Adrenal gland (tissue), 9 donors: ENCODE measurements at regions not wholly inside any gene's neighbourhood (a gene's known extent, or its start where the extent isn't known, plus 50 kb on each side); places are given as distances from the start of the nearest gene placed in this dataset.
"Not testable (repeated sequence)": the region's sequence is repeated elsewhere in the genome, so short reads cannot be mapped to it uniquely, and the experiment has no call there.

Experiments used
- DNase-seq, 7 donors: peaks; one replicate each; pipeline ENCODE4 v3.0.0-alpha.2; 2019 to 2020
- H3K27ac ChIP-seq, 5 donors: fragments of 200-600 bp; sonication (generic) in 4 of 5; 1 replicate in 3 of 5; 2 replicates in 2 of 5; pipeline versions ENCODE4 v1.5.1 to v1.8.0; 2016 to 2020; ENCODE audit warnings: mild to moderate bottlenecking in 1 of 5
- H3K27me3 ChIP-seq: fragments of 200-600 bp; 2 replicates; pipeline ENCODE4 v1.8.0; 2021
- H3K36me3 ChIP-seq, 2 donors: fragments of 200-600 bp; replicated peaks in 1 of 2; 1 replicate in 1 of 2; 2 replicates in 1 of 2; pipeline versions ENCODE4 v1.5.1 to v1.8.0; 2018 to 2022
- H3K4me1 ChIP-seq, 2 donors: fragments of 200-600 bp; replicated peaks in 1 of 2; 1 replicate in 1 of 2; 2 replicates in 1 of 2; pipeline versions ENCODE4 v1.5.1 to v1.8.0; 2018 to 2021
- H3K4me3 ChIP-seq, 4 donors: fragments of 200-600 bp; sonication (generic) in 3 of 4; one replicate each; pipeline ENCODE4 v1.5.1; 2016 to 2018
- H3K9me3 ChIP-seq, 3 donors: fragments of 200-600 bp; sonication (generic) in 1 of 3; replicated peaks in 1 of 3; 1 replicate in 2 of 3; 2 replicates in 1 of 3; pipeline versions ENCODE4 v1.5.1 to v1.8.0; 2016 to 2021
- POLR2A ChIP-seq, 2 donors: fragments of 450-650 bp; IDR thresholded peaks; one replicate each; pipeline ENCODE4 v1.6.1; 2017; ENCODE audit warnings: antibody characterized with exemption in 2 of 2, mild to moderate bottlenecking in 2 of 2, moderate library complexity in 1 of 2
- WGBS, 4 donors: extraction: QIAGEN DNeasy Blood & Tissue Kit in 2 of 4; methylation state at CpG; one replicate each; pipeline versions ENCODE4 v1.1.5 to v1.1.7; 2013 to 2017; 5-methylcytosine and 5-hydroxymethylcytosine counted together
- intact Hi-C, 2 donors: fragments of 100-400 bp; cut with DNase I; formaldehyde crosslinking; loops; one replicate each; pipeline versions ENCODE4 v1.14.1 to v1.15.0; 2022 to 2023
- TF ChIP-seq, protein P1 (sequence below), 6 experiments: fragments of 450-650 bp in 4 of 6; fragments of 200-600 bp in 2 of 6; sonication (generic) in 1 of 6; IDR thresholded peaks; 1 replicate in 5 of 6; 2 replicates in 1 of 6; pipeline versions ENCODE4 v1.5.1 to v1.8.0; 2016 to 2021; ENCODE audit warnings: antibody characterized with exemption in 6 of 6, mild to moderate bottlenecking in 2 of 6, moderate library complexity in 1 of 6
- donor health status: healthy with polysubstance abuse.
- donor health status: Bipolar disorder and iron deficiency.
- donor health status: DM: yes; HTN: yes; CAD: no.
- donor health status: DM: no; HTN: no; CAD: no.
- donor health status: DM: no; HTN: no; CAD: no.

DNA sequence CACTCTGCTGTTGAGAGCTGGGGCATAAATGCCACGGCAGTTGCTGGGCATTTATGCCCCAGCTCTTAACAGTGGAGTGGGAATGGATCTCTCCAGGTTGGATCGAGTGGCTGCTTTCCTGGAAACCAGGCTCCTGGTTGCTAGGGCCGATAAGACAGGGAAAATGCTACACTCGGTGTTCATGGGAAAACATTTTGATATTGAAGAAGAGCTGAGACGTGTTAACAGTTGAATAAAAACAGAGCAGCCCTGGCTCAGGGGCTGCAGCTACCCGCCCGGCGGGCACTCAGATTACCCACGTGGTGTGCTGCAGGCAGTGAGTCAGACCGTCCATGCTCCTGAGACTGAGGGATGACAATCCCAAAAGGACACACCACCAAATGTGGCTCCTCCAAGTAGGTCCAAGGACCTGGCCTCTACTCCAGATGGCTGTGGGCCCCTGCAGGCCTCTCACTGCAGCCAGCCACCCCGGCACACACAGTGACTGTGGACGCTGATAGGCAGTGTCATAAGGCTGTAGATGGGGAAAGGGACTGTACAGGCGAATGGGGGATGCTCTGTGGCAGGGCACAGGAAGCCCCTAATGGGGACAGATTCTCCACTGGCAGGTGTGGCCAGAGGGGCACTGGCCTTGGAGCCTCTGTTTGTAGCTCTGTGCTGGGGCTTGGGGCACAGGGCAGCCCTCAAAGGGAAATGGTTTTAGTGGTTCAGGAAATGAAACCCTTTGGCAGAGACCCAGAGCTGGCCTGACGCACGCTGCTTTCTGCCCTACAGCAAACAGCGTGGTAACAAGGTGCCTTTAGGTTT, 237.8 kb downstream of the LY86 start:
- intact Hi-C loops: no loop called here
- DNase-seq: peak; percentile 63 to 83 (median 78)
- Histone ChIP-seq H3K4me3 (peak overlapping the region in 1 of 4 donors; percentile 9), H3K9me3 (no peaks in the 10 kb centered on the region), H3K27me3 (no peaks in the 10 kb centered on the region), H3K4me1 (peaks cover 4 to 15% of the 10 kb centered on the region in 2 donors), H3K27ac (peak overlapping the region; percentile 42 to 86 (median 70)), H3K36me3 (no peaks in the 10 kb centered on the region)
- WGBS, 4 donors: 29 to 41% (median 31%) methylated on average over 14 to 16 of the region's 16 CpGs
- peak in 1 of 2 donors; percentile 40 for TF ChIP-seq POLR2A (IDR thresholded peaks at IDR 0.05)
- TF ChIP-seq, protein P1, sequence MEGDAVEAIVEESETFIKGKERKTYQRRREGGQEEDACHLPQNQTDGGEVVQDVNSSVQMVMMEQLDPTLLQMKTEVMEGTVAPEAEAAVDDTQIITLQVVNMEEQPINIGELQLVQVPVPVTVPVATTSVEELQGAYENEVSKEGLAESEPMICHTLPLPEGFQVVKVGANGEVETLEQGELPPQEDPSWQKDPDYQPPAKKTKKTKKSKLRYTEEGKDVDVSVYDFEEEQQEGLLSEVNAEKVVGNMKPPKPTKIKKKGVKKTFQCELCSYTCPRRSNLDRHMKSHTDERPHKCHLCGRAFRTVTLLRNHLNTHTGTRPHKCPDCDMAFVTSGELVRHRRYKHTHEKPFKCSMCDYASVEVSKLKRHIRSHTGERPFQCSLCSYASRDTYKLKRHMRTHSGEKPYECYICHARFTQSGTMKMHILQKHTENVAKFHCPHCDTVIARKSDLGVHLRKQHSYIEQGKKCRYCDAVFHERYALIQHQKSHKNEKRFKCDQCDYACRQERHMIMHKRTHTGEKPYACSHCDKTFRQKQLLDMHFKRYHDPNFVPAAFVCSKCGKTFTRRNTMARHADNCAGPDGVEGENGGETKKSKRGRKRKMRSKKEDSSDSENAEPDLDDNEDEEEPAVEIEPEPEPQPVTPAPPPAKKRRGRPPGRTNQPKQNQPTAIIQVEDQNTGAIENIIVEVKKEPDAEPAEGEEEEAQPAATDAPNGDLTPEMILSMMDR (IDR thresholded peaks at IDR 0.05): no peak

DNA sequence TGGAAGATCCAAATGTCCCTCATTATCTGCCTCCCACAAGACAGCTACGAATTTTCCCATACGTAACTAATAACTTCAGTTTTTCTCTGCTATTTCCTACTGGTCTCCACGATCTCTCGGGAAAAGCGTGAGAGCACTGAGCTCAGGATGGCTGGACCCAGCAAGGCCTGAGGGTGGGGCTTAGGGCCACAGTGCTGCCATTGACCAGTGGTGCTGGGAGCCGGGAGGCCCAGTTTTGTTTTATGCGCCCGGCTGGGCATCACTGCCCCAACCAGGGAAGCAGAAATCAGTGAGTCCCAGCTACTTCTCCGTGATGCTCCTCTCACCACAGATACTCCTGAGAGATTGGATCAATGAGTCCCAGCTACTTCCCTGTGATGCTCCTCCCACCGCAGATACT, 238.4 kb downstream of the LY86 start:
- peak in 1 of 7 donors; percentile 19 for DNase-seq
- WGBS, 4 donors: 75 to 88% (median 81%) methylated on average over 7 to 10 of the region's 10 CpGs
- H3K27ac ChIP-seq: peak overlapping the region in 4 of 5 donors; percentile 42 to 86 (median 74)
- H3K4me1 ChIP-seq: peaks cover 4 to 15% of the 10 kb centered on the region in 2 donors
- no peaks in the 10 kb centered on the region for H3K9me3 ChIP-seq
- H3K27me3 ChIP-seq: no peaks in the 10 kb centered on the region
- intact Hi-C loops: no loop called here
- no peak overlapping the region for H3K4me3 ChIP-seq
- H3K36me3 ChIP-seq: no peaks in the 10 kb centered on the region
- TF ChIP-seq, protein P1 (IDR thresholded peaks at IDR 0.05): no peak
- no peak for TF ChIP-seq POLR2A (IDR thresholded peaks at IDR 0.05)

DNA sequence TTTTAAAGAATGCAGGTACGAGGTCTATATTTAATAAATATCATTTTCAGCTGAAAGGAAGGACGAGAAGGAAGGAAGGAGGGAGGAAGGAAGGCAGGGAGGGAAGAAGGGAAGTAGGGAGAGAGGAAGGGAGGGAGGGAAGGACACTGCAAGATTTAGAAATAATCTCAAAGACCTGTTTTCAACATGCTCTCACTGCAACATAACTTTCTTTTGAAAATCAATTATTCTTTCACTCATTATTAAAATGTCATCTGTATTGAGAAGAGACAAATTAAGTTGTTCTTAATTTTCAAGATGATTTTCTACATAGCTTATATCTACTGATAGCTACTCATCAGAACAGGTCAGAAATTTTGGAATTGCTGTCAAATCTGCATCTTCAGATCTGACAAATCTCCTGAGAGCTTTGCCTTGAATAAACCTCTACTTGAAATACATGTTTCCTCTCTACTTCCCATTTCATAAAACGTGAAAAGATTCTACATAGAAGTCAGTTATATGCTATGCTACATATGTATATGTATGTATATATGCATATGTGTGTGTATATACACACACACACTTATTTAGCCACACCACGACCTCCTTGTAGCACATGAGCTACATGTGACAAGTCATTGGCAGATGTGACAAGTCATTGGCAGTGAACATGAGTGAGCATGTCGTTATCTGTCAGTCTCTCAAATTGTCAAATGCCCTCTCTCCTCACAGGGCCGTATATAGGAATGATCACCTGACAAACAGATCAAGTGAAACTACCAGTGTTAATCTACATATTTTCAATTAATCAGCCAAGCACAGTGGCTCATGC, 241.6 kb downstream of the LY86 start:
- DNase-seq: no peak
- Histone ChIP-seq H3K27ac (no peak overlapping the region), H3K36me3 (no peaks in the 10 kb centered on the region), H3K9me3 (no peaks in the 10 kb centered on the region), H3K27me3 (no peaks in the 10 kb centered on the region), H3K4me1 (peaks cover 4 to 11% of the 10 kb centered on the region in 2 donors), H3K4me3 (no peak overlapping the region)
- intact Hi-C loops: no loop called here
- TF ChIP-seq, protein P1 (IDR thresholded peaks at IDR 0.05): no peak
- no peak for TF ChIP-seq POLR2A (IDR thresholded peaks at IDR 0.05)
- 77 to 80% (median 79%) methylated on average over 6 of the region's 6 CpGs for WGBS, 4 donors

DNA sequence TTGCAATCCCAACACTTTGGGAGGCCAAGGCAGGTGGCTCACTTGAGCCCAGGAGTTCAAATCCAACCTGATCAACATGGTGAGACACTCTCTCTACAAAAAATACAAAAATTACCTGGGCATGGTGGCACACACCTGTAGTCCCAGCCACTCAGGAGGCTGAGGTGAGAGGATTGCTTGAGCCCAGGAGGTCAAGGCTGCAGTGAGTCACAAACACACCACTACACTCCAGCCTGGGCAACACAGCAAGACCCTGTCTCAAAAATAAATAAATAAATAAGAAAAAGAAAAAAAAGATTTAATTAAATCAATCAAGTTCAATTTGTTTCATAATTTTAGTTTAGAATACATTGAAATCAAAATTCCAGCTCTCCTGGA, 242.2 kb downstream of the LY86 start:
- intact Hi-C loops, DNase-seq, H3K27ac ChIP-seq, H3K9me3 ChIP-seq, H3K4me3 ChIP-seq, H3K27me3 ChIP-seq, H3K36me3 ChIP-seq: not testable (repeated sequence)
- H3K4me1 ChIP-seq: peaks cover 4 to 11% of the 10 kb centered on the region in 2 donors
